H1 (cell line): ENCODE measurements at regions not wholly inside any gene's neighbourhood (a gene's known extent, or its start where the extent isn't known, plus 50 kb on each side); places are given as distances from the start of the nearest gene placed in this dataset.

ENCODE experiments used
- FOSL1 ChIP-seq: IDR thresholded peaks from 2 replicates; pipeline ENCODE4 v1.6.1; 2011; ENCODE audit warnings: mild to moderate bottlenecking, low read depth, low read length, moderate library complexity; ENCODE audit not compliant: insufficient read depth
- KDM5A ChIP-seq: fragments of 200-600 bp; IDR thresholded peaks from 2 replicates; pipeline ENCODE4 v1.7.1; 2012; ENCODE audit warnings: mild to moderate bottlenecking, low read length, inconsistent platforms, mixed read lengths
- TF ChIP-seq, protein P1 (sequence below), 3 experiments: IDR thresholded peaks; 1 replicate in 2 of 3; 2 replicates in 1 of 3; pipeline versions ENCODE4 v1.5.1 to v1.6.1; 2011; ENCODE audit warnings: low read length in 3 of 3, mild to moderate bottlenecking in 3 of 3, inconsistent platforms in 2 of 3, low read depth in 1 of 3, moderate library complexity in 1 of 3; ENCODE audit not compliant: insufficient read depth in 1 of 3; ENCODE audit errors: control extremely low read depth in 1 of 3
- TF ChIP-seq, protein P2 (sequence below): IDR thresholded peaks from 2 replicates; pipeline ENCODE4 v1.6.1; 2012; ENCODE audit warnings: inconsistent platforms

DNA sequence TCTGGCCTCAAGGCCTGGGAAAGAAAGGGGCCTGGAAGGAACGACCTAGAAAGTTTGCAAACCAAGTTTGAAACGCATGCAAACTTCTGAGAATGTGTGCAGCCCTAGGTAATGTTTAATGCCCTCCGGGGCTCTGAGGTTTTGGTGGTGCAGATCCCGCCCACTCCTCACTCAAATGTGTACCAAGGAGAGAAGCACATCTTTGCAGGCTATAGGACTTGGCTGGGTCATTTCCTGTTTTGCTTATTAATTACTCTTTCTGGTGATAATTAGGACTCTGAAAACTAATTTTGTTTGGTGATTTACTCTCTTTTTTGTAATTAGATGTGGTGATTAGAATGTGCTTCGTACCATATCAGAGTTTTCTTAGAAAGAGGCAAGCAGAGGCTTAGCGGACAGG, 625.9 kb upstream of the CADM1 start (continued):
- TF ChIP-seq FOSL1 (no peak), KDM5A (no peak)
- TF ChIP-seq, protein P1, sequence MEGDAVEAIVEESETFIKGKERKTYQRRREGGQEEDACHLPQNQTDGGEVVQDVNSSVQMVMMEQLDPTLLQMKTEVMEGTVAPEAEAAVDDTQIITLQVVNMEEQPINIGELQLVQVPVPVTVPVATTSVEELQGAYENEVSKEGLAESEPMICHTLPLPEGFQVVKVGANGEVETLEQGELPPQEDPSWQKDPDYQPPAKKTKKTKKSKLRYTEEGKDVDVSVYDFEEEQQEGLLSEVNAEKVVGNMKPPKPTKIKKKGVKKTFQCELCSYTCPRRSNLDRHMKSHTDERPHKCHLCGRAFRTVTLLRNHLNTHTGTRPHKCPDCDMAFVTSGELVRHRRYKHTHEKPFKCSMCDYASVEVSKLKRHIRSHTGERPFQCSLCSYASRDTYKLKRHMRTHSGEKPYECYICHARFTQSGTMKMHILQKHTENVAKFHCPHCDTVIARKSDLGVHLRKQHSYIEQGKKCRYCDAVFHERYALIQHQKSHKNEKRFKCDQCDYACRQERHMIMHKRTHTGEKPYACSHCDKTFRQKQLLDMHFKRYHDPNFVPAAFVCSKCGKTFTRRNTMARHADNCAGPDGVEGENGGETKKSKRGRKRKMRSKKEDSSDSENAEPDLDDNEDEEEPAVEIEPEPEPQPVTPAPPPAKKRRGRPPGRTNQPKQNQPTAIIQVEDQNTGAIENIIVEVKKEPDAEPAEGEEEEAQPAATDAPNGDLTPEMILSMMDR (IDR thresholded peaks at IDR 0.05; ENCODE audit: control extremely low read depth in 1 of 3, insufficient read depth in 1 of 3, low read depth in 1 of 3, low read length in 3 of 3), result no peak
- TF ChIP-seq, protein P2, sequence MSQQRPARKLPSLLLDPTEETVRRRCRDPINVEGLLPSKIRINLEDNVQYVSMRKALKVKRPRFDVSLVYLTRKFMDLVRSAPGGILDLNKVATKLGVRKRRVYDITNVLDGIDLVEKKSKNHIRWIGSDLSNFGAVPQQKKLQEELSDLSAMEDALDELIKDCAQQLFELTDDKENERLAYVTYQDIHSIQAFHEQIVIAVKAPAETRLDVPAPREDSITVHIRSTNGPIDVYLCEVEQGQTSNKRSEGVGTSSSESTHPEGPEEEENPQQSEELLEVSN, result no peak
